Immature natural killer cell (primary cell): ENCODE measurements at regions not wholly inside any gene's neighbourhood (a gene's known extent, or its start where the extent isn't known, plus 50 kb on each side); places are given as distances from the start of the nearest gene placed in this dataset.
"Not testable (repeated sequence)": the region's sequence is repeated elsewhere in the genome, so short reads cannot be mapped to it uniquely, and the experiment has no call there.

Experiments
- DNase-seq, 3 donors: peaks; one replicate each; pipeline ENCODE4 v3.0.0; 2022; ENCODE audit warnings: mixed read lengths in 1 of 3
- H3K27ac Mint-ChIP-seq, 6 donors: one replicate each; pipeline ENCODE4 v1.8.0; 2020; ENCODE audit warnings: mixed read lengths in 6 of 6, mild to moderate bottlenecking in 5 of 6, inconsistent platforms in 4 of 6, moderate library complexity in 3 of 6
- H3K27me3 Mint-ChIP-seq, 3 donors: one replicate each; pipeline ENCODE4 v1.8.0; 2020 to 2021; ENCODE audit warnings: low read depth in 3 of 3, mild to moderate bottlenecking in 3 of 3, mixed read lengths in 3 of 3, moderate library complexity in 3 of 3, inconsistent platforms in 1 of 3
- H3K36me3 Mint-ChIP-seq, 3 donors: one replicate each; pipeline ENCODE4 v1.8.0; 2020; ENCODE audit warnings: mixed read lengths in 3 of 3, inconsistent platforms in 2 of 3, mild to moderate bottlenecking in 2 of 3
- H3K4me1 Mint-ChIP-seq, 2 donors: one replicate each; pipeline ENCODE4 v1.8.0; 2020; ENCODE audit warnings: inconsistent platforms in 2 of 2, mild to moderate bottlenecking in 2 of 2, mixed read lengths in 2 of 2, moderate library complexity in 1 of 2
- H3K4me3 Mint-ChIP-seq, 5 donors: one replicate each; pipeline ENCODE4 v1.8.0; 2020; ENCODE audit warnings: mild to moderate bottlenecking in 5 of 5, mixed read lengths in 5 of 5, inconsistent platforms in 3 of 5, moderate library complexity in 3 of 5
- H3K9me3 Mint-ChIP-seq, 6 donors: one replicate each; pipeline ENCODE4 v1.8.0; 2020; ENCODE audit warnings: mild to moderate bottlenecking in 6 of 6, mixed read lengths in 6 of 6, inconsistent platforms in 4 of 6, moderate library complexity in 3 of 6

- Mint-ChIP-seq H3K27ac (no peak overlapping the region), H3K4me3 (no peak overlapping the region), H3K36me3 (no peaks in the 10 kb centered on the region), H3K4me1 (no peaks in the 10 kb centered on the region), H3K27me3 (peaks cover 0 to 2% (median 0%) of the 10 kb centered on the region in 3 donors), H3K9me3 (peaks cover 5 to 24% (median 10%) of the 10 kb centered on the region in 6 donors)
- no peak for DNase-seq
These were observed 673.8 kb downstream of the ANKRD7 start for GRCh38 chr7:118898284-118898683.

GRCh38 chr7:118902600-118902999, 678.1 kb downstream of the ANKRD7 start:
- Mint-ChIP-seq H3K4me3 (no peak overlapping the region), H3K27me3 (peaks cover 0 to 2% (median 0%) of the 10 kb centered on the region in 3 donors), H3K36me3 (no peaks in the 10 kb centered on the region), H3K4me1 (no peaks in the 10 kb centered on the region), H3K27ac (no peak overlapping the region), H3K9me3 (peaks cover 3 to 21% (median 9%) of the 10 kb centered on the region in 6 donors)
- no peak for DNase-seq

GRCh38 chr7:118907911-118908527, 683.5 kb downstream of the ANKRD7 start:
- no peaks in the 10 kb centered on the region for H3K4me1 Mint-ChIP-seq

GRCh38 chr7:118916120-118916519, 691.6 kb downstream of the ANKRD7 start:
- H3K36me3 Mint-ChIP-seq, H3K4me1 Mint-ChIP-seq, DNase-seq, H3K27me3 Mint-ChIP-seq, H3K4me3 Mint-ChIP-seq, H3K27ac Mint-ChIP-seq: not testable (repeated sequence)
- H3K9me3 Mint-ChIP-seq = peaks cover 2 to 26% (median 16%) of the 10 kb centered on the region in 6 donors

More at GRCh38 chr7:118907911-118908527, 683.5 kb downstream of the ANKRD7 start:
- Mint-ChIP-seq H3K27me3 (no peaks in the 10 kb centered on the region), H3K4me3 (no peak overlapping the region), H3K27ac (no peak overlapping the region), H3K9me3 (peaks cover 0 to 47% (median 13%) of the 10 kb centered on the region in 6 donors), H3K36me3 (no peaks in the 10 kb centered on the region)
- no peak for DNase-seq

- H3K36me3 Mint-ChIP-seq = no peaks in the 10 kb centered on the region
- no peak overlapping the region for H3K4me3 Mint-ChIP-seq
- peaks cover 2 to 23% (median 6%) of the 10 kb centered on the region in 6 donors for H3K9me3 Mint-ChIP-seq
These were observed 694.1 kb downstream of the ANKRD7 start for GRCh38 chr7:118918556-118918955.

GRCh38 chr7:118938845-118939244, 714.3 kb downstream of the ANKRD7 start:
- DNase-seq = no peak
- no peaks in the 10 kb centered on the region for H3K36me3 Mint-ChIP-seq
- H3K27ac Mint-ChIP-seq = no peak overlapping the region
- H3K9me3 Mint-ChIP-seq = peaks cover 2 to 5% (median 4%) of the 10 kb centered on the region in 6 donors
- no peak overlapping the region for H3K4me3 Mint-ChIP-seq
- H3K4me1 Mint-ChIP-seq = no peaks in the 10 kb centered on the region
- H3K27me3 Mint-ChIP-seq = no peaks in the 10 kb centered on the region

More at GRCh38 chr7:118918556-118918955, 694.1 kb downstream of the ANKRD7 start:
- H3K4me1 Mint-ChIP-seq = no peaks in the 10 kb centered on the region
- H3K27ac Mint-ChIP-seq = no peak overlapping the region
- H3K27me3 Mint-ChIP-seq = no peaks in the 10 kb centered on the region
- DNase-seq = no peak

- Mint-ChIP-seq H3K4me1 (no peaks in the 10 kb centered on the region), H3K27ac (no peak overlapping the region), H3K9me3 (peaks cover 4 to 18% (median 10%) of the 10 kb centered on the region in 6 donors), H3K4me3 (no peak overlapping the region), H3K27me3 (peaks cover 0 to 1% (median 0%) of the 10 kb centered on the region in 3 donors), H3K36me3 (no peaks in the 10 kb centered on the region)
- no peak for DNase-seq
These were observed 719.8 kb downstream of the ANKRD7 start for GRCh38 chr7:118944271-118944670.

- peaks cover 4 to 31% (median 14%) of the 10 kb centered on the region in 6 donors for H3K9me3 Mint-ChIP-seq
- no peak overlapping the region for H3K27ac Mint-ChIP-seq
- no peak for DNase-seq
- no peaks in the 10 kb centered on the region for H3K4me1 Mint-ChIP-seq
- no peak overlapping the region for H3K4me3 Mint-ChIP-seq
- no peaks in the 10 kb centered on the region for H3K36me3 Mint-ChIP-seq
- peaks cover 0 to 1% (median 0%) of the 10 kb centered on the region in 3 donors for H3K27me3 Mint-ChIP-seq
These were observed 721.6 kb downstream of the ANKRD7 start for GRCh38 chr7:118945911-118946682.

- Mint-ChIP-seq H3K4me1 (no peaks in the 10 kb centered on the region), H3K9me3 (peaks cover 4 to 52% (median 23%) of the 10 kb centered on the region in 6 donors), H3K27ac (no peak overlapping the region), H3K27me3 (peaks cover 0 to 7% (median 0%) of the 10 kb centered on the region in 3 donors), H3K36me3 (no peaks in the 10 kb centered on the region), H3K4me3 (no peak overlapping the region)
- DNase-seq = no peak
These were observed 724.0 kb downstream of the ANKRD7 start for GRCh38 chr7:118948508-118948907.

- Mint-ChIP-seq H3K4me1 (no peaks in the 10 kb centered on the region), H3K27me3 (peaks cover 0 to 7% (median 0%) of the 10 kb centered on the region in 3 donors)
These were observed 724.5 kb downstream of the ANKRD7 start for GRCh38 chr7:118949031-118949430.

GRCh38 chr7:118956285-118956684, 731.8 kb downstream of the ANKRD7 start:
- not testable (repeated sequence) for H3K27me3 Mint-ChIP-seq, H3K36me3 Mint-ChIP-seq, DNase-seq, H3K4me1 Mint-ChIP-seq, H3K4me3 Mint-ChIP-seq, H3K27ac Mint-ChIP-seq
- H3K9me3 Mint-ChIP-seq = peaks cover 13 to 67% (median 29%) of the 10 kb centered on the region in 6 donors

More at GRCh38 chr7:118949031-118949430, 724.5 kb downstream of the ANKRD7 start:
- Mint-ChIP-seq H3K36me3 (no peaks in the 10 kb centered on the region), H3K4me3 (no peak overlapping the region), H3K27ac (no peak overlapping the region), H3K9me3 (peaks cover 4 to 57% (median 25%) of the 10 kb centered on the region in 6 donors)
- no peak for DNase-seq

GRCh38 chr7:118969370-118969769, 744.9 kb downstream of the ANKRD7 start:
- H3K9me3 Mint-ChIP-seq = peaks cover 0 to 37% (median 12%) of the 10 kb centered on the region in 6 donors
- no peaks in the 10 kb centered on the region for H3K4me1 Mint-ChIP-seq
- no peak overlapping the region for H3K27ac Mint-ChIP-seq
- H3K36me3 Mint-ChIP-seq = peaks cover 0 to 3% (median 0%) of the 10 kb centered on the region in 3 donors
- DNase-seq = no peak
- no peak overlapping the region for H3K4me3 Mint-ChIP-seq
- H3K27me3 Mint-ChIP-seq = peaks cover 0 to 1% (median 0%) of the 10 kb centered on the region in 3 donors

- Mint-ChIP-seq H3K9me3 (peaks cover 0 to 40% (median 14%) of the 10 kb centered on the region in 6 donors), H3K36me3 (peaks cover 0 to 3% (median 0%) of the 10 kb centered on the region in 3 donors), H3K27me3 (peaks cover 0 to 1% (median 0%) of the 10 kb centered on the region in 3 donors), H3K27ac (no peak overlapping the region), H3K4me1 (no peaks in the 10 kb centered on the region), H3K4me3 (no peak overlapping the region)
- no peak for DNase-seq
These were observed 747.2 kb downstream of the ANKRD7 start for GRCh38 chr7:118971706-118972105.

- H3K4me3 Mint-ChIP-seq = no peak overlapping the region
- no peaks in the 10 kb centered on the region for H3K27me3 Mint-ChIP-seq
- no peak overlapping the region for H3K27ac Mint-ChIP-seq
- no peak for DNase-seq
- peaks cover 1 to 33% (median 9%) of the 10 kb centered on the region in 6 donors for H3K9me3 Mint-ChIP-seq
- H3K4me1 Mint-ChIP-seq = no peaks in the 10 kb centered on the region
- peaks cover 0 to 3% (median 0%) of the 10 kb centered on the region in 3 donors for H3K36me3 Mint-ChIP-seq
These were observed 750.3 kb downstream of the ANKRD7 start for GRCh38 chr7:118974836-118975235.
